Nephron (organoid): ENCODE measurements at regions not wholly inside any gene's neighbourhood (a gene's known extent, or its start where the extent isn't known, plus 50 kb on each side); places are given as distances from the start of the nearest gene placed in this dataset.

Source experiments
- H3K27ac Mint-ChIP-seq, 3 experiments: 2 replicates each; pipeline ENCODE4 v1.8.0; 2020; ENCODE audit warnings: mixed read lengths in 3 of 3, mild to moderate bottlenecking in 2 of 3, moderate library complexity in 1 of 3
- H3K27me3 Mint-ChIP-seq: 2 replicates; pipeline ENCODE4 v1.8.0; 2021; ENCODE audit warnings: low read depth, mild to moderate bottlenecking, moderate library complexity, mixed read lengths
- H3K36me3 Mint-ChIP-seq: 2 replicates; pipeline ENCODE4 v1.8.0; 2020; ENCODE audit warnings: low read depth, mixed read lengths
- H3K4me1 Mint-ChIP-seq: 2 replicates; pipeline ENCODE4 v1.8.0; 2020; ENCODE audit warnings: mixed read lengths
- H3K4me3 Mint-ChIP-seq, 3 experiments: 2 replicates each; pipeline ENCODE4 v1.8.0; 2020; ENCODE audit warnings: mild to moderate bottlenecking in 3 of 3, mixed read lengths in 3 of 3, moderate library complexity in 2 of 3
- H3K9me3 Mint-ChIP-seq: 2 replicates; pipeline ENCODE4 v1.8.0; 2020; ENCODE audit warnings: mixed read lengths
- CTCF ChIP-seq, 3 experiments: fragments of 200-600 bp; sonication (generic); IDR thresholded peaks; one replicate each; pipeline ENCODE4 v1.5.0; 2021; ENCODE audit warnings: antibody characterized with exemption in 3 of 3; ENCODE audit not compliant: unreplicated experiment in 3 of 3

- Mint-ChIP-seq H3K4me3 (no peak overlapping the region), H3K36me3 (no peaks in the 10 kb centered on the region), H3K4me1 (peaks cover 44% of the 10 kb centered on the region), H3K27ac (peak overlapping the region; percentile 74 to 90 (median 85)), H3K27me3 (no peaks in the 10 kb centered on the region), H3K9me3 (no peaks in the 10 kb centered on the region)
- TF ChIP-seq CTCF (IDR thresholded peaks at IDR 0.05; ENCODE audit: unreplicated experiment in 3 of 3), result no peak
Observed at GRCh38 chr1:244212219-244212618, 161.1 kb downstream of the ZBTB18 start.

DNA sequence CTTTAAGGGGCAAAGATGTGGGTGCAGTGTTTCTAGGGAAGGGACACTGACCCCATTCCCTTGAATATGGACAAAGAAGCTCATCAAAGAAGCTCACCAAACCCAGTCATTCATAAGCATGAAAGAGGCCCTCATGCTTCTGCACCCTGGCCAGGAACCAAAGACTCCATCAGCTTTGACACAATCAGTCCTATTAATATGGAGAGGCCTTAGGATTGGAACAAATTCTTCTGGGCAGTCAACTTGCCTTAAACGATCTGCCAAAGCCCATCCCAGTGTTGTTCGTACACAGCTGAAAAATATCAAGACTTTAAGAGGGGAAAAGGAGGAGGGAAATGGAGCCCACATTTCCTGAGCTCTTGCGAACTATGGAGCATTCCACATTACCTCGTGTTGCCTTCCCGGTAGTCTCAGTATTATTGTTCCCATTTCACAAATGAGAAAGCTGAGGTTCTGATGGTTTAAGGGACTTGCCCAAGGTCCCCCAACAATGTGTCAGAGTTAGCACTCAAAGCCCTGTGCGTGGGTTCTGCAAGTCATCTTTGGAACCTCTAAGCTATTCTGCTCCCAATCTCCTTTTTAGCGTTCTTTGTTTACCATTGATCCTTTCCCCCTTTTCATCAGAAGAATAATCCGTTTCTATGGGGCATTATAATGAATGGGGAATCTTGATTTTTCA is 161.9 kb downstream of the ZBTB18 start:
- Mint-ChIP-seq H3K9me3 (no peaks in the 10 kb centered on the region), H3K27ac (peak overlapping the region; percentile 74 to 90 (median 85)), H3K4me3 (no peak overlapping the region), H3K27me3 (peaks cover 5% of the 10 kb centered on the region), H3K36me3 (no peaks in the 10 kb centered on the region), H3K4me1 (peaks cover 43% of the 10 kb centered on the region)
- no peak for TF ChIP-seq CTCF (IDR thresholded peaks at IDR 0.05; ENCODE audit: unreplicated experiment in 3 of 3)

GRCh38 chr1:244214009-244214967 is 163.2 kb downstream of the ZBTB18 start:
- peak overlapping the region in 2 of 3 experiments; percentile 19 to 65 for H3K4me3 Mint-ChIP-seq
- TF ChIP-seq CTCF (IDR thresholded peaks at IDR 0.05; ENCODE audit: unreplicated experiment in 3 of 3), result no peak
- no peaks in the 10 kb centered on the region for H3K36me3 Mint-ChIP-seq
- peaks cover 5% of the 10 kb centered on the region for H3K27me3 Mint-ChIP-seq
- H3K9me3 Mint-ChIP-seq, result no peaks in the 10 kb centered on the region
- H3K27ac Mint-ChIP-seq, result peak overlapping the region; percentile 95 to 98 (median 97)
- H3K4me1 Mint-ChIP-seq, result peaks cover 46% of the 10 kb centered on the region

GRCh38 chr1:244216836-244217235 is 165.8 kb downstream of the ZBTB18 start:
- Mint-ChIP-seq H3K27ac (no peak overlapping the region), H3K4me1 (peaks cover 41% of the 10 kb centered on the region), H3K27me3 (peaks cover 8% of the 10 kb centered on the region), H3K4me3 (no peak overlapping the region), H3K36me3 (no peaks in the 10 kb centered on the region), H3K9me3 (no peaks in the 10 kb centered on the region)
- TF ChIP-seq CTCF (IDR thresholded peaks at IDR 0.05; ENCODE audit: unreplicated experiment in 3 of 3), result no peak

DNA sequence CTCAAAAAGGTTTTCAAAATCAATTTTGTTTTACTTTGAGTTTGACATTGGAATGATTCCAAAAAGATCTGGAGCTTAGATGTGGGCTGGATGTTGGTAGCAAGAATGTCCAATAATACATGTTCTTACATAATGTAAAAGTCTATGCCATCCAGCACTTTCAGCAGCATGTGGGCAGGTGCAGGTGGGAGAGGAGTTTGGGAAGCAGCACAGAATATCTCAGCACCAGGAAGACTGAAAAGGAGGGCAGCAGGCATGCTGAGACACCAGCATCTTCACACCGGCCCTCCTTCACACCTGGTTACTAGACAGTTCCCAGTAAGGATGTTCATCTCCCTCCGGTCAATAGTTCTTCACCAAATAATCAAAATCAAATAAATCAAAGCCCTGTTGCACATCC is 166.6 kb downstream of the ZBTB18 start:
- Mint-ChIP-seq H3K36me3 (no peaks in the 10 kb centered on the region), H3K27me3 (peaks cover 11% of the 10 kb centered on the region), H3K27ac (no peak overlapping the region), H3K4me3 (no peak overlapping the region), H3K4me1 (peaks cover 32% of the 10 kb centered on the region), H3K9me3 (no peaks in the 10 kb centered on the region)
- no peak for TF ChIP-seq CTCF (IDR thresholded peaks at IDR 0.05; ENCODE audit: unreplicated experiment in 3 of 3)
